ENCODE measurements at regions not wholly inside any gene's neighbourhood (a gene's known extent, or its start where the extent isn't known, plus 50 kb on each side); places are given as distances from the start of the nearest gene placed in this dataset.

GRCh38 chr14:41073544-41073943 lies 533.1 kb upstream of the LRFN5 start:
- H3K9ac ChIP-seq (ENCODE audit: low read depth in 1 of 2, low read length in 2 of 2) = no peak overlapping the region
- no peaks in the 10 kb centered on the region for H3K9me3 ChIP-seq (ENCODE audit: control insufficient read depth in 4 of 4, low read length in 3 of 4)
- WGBS = 71% methylated on average over 3 of the region's 3 CpGs
- DNase-seq (ENCODE audit: low spot score) = no peak
- TF ChIP-seq JUND (IDR thresholded peaks at IDR 0.05) = no peak
- TF ChIP-seq SP1 (IDR thresholded peaks at IDR 0.05) = no peak
- TF ChIP-seq NR2F2 (IDR thresholded peaks at IDR 0.05) = no peak
- H3K27ac ChIP-seq (ENCODE audit: low read depth in 1 of 2, low read length in 2 of 2) = no peak overlapping the region
- no peaks in the 10 kb centered on the region for H3K4me1 ChIP-seq (ENCODE audit: control insufficient read depth in 4 of 4, insufficient read depth in 4 of 4, low read length in 3 of 4)
- no peak overlapping the region for H3K4me3 ChIP-seq (ENCODE audit: low read depth in 1 of 3, low read length in 3 of 3)
- no peaks in the 10 kb centered on the region for H3K36me3 ChIP-seq (ENCODE audit: control insufficient read depth in 4 of 4, insufficient read depth in 3 of 4, low read depth in 1 of 4, low read length in 3 of 4)
- no peaks in the 10 kb centered on the region for H3K27me3 ChIP-seq (ENCODE audit: control insufficient read depth in 4 of 4, insufficient read depth in 4 of 4, low read length in 3 of 4)

GRCh38 chr14:41072776-41073175 lies 533.9 kb upstream of the LRFN5 start:
- H3K27me3 ChIP-seq (ENCODE audit: control insufficient read depth in 4 of 4, insufficient read depth in 4 of 4, low read length in 3 of 4) = no peaks in the 10 kb centered on the region
- H3K4me3 ChIP-seq (ENCODE audit: low read depth in 1 of 3, low read length in 3 of 3) = no peak overlapping the region
- DNase-seq (ENCODE audit: low spot score) = no peak
- H3K9ac ChIP-seq (ENCODE audit: low read depth in 1 of 2, low read length in 2 of 2) = no peak overlapping the region
- H3K27ac ChIP-seq (ENCODE audit: low read depth in 1 of 2, low read length in 2 of 2) = no peak overlapping the region
- no peak for TF ChIP-seq ATF3 (IDR thresholded peaks at IDR 0.05)
- no peak for TF ChIP-seq NR2F2 (IDR thresholded peaks at IDR 0.05)
- no peak for TF ChIP-seq EGR1 (IDR thresholded peaks at IDR 0.05; ENCODE audit: low read depth in 2 of 2)
- no peaks in the 10 kb centered on the region for H3K9me3 ChIP-seq (ENCODE audit: control insufficient read depth in 4 of 4, low read length in 3 of 4)
- no peaks in the 10 kb centered on the region for H3K36me3 ChIP-seq (ENCODE audit: control insufficient read depth in 4 of 4, insufficient read depth in 3 of 4, low read depth in 1 of 4, low read length in 3 of 4)
- H3K4me1 ChIP-seq (ENCODE audit: control insufficient read depth in 4 of 4, insufficient read depth in 4 of 4, low read length in 3 of 4) = no peaks in the 10 kb centered on the region

- Histone ChIP-seq H3K9ac (ENCODE audit: low read depth in 1 of 2, low read length in 2 of 2) (no peak overlapping the region), H3K27ac (ENCODE audit: low read depth in 1 of 2, low read length in 2 of 2) (no peak overlapping the region), H3K36me3 (ENCODE audit: control insufficient read depth in 4 of 4, insufficient read depth in 3 of 4, low read depth in 1 of 4, low read length in 3 of 4) (no peaks in the 10 kb centered on the region), H3K27me3 (ENCODE audit: control insufficient read depth in 4 of 4, insufficient read depth in 4 of 4, low read length in 3 of 4) (no peaks in the 10 kb centered on the region), H3K9me3 (ENCODE audit: control insufficient read depth in 4 of 4, low read length in 3 of 4) (no peaks in the 10 kb centered on the region), H3K4me1 (ENCODE audit: control insufficient read depth in 4 of 4, insufficient read depth in 4 of 4, low read length in 3 of 4) (no peaks in the 10 kb centered on the region), H3K4me3 (ENCODE audit: low read depth in 1 of 3, low read length in 3 of 3) (no peak overlapping the region)
- WGBS = 87% methylated on average over 2 of the region's 2 CpGs
- no peak for DNase-seq (ENCODE audit: low spot score)
- TF ChIP-seq FOXA1 (IDR thresholded peaks at IDR 0.05) = no peak
- TF ChIP-seq HNF4A (conservative IDR thresholded peaks at IDR 0.05) = no peak
- no peak for TF ChIP-seq ATF3 (IDR thresholded peaks at IDR 0.05)
- no peak for TF ChIP-seq NR2F2 (IDR thresholded peaks at IDR 0.05)
- no peak for TF ChIP-seq HNF4G (IDR thresholded peaks at IDR 0.05)
- TF ChIP-seq SP1 (IDR thresholded peaks at IDR 0.05) = no peak
- no peak for TF ChIP-seq MAX (IDR thresholded peaks at IDR 0.05)
- no peak for TF ChIP-seq FOXA2 (IDR thresholded peaks at IDR 0.05)
- TF ChIP-seq EGR1 (IDR thresholded peaks at IDR 0.05; ENCODE audit: low read depth in 2 of 2) = no peak
These were observed 535.3 kb upstream of the LRFN5 start for GRCh38 chr14:41071351-41071750.

- no peak for DNase-seq (ENCODE audit: low spot score)
- Histone ChIP-seq H3K4me1 (ENCODE audit: control insufficient read depth in 4 of 4, insufficient read depth in 4 of 4, low read length in 3 of 4) (no peaks in the 10 kb centered on the region), H3K27me3 (ENCODE audit: control insufficient read depth in 4 of 4, insufficient read depth in 4 of 4, low read length in 3 of 4) (no peaks in the 10 kb centered on the region), H3K9me3 (ENCODE audit: control insufficient read depth in 4 of 4, low read length in 3 of 4) (no peaks in the 10 kb centered on the region), H3K9ac (ENCODE audit: low read depth in 1 of 2, low read length in 2 of 2) (no peak overlapping the region), H3K27ac (ENCODE audit: low read depth in 1 of 2, low read length in 2 of 2) (no peak overlapping the region), H3K4me3 (ENCODE audit: low read depth in 1 of 3, low read length in 3 of 3) (no peak overlapping the region), H3K36me3 (ENCODE audit: control insufficient read depth in 4 of 4, insufficient read depth in 3 of 4, low read depth in 1 of 4, low read length in 3 of 4) (no peaks in the 10 kb centered on the region)
- WGBS = 41% methylated on average over 1 of the region's 1 CpG
- no peak for TF ChIP-seq RAD21 (IDR thresholded peaks at IDR 0.05)
- no peak for TF ChIP-seq JUND (IDR thresholded peaks at IDR 0.05)
- no peak for TF ChIP-seq ATF3 (IDR thresholded peaks at IDR 0.05)
- TF ChIP-seq HNF4G (IDR thresholded peaks at IDR 0.05) = no peak
- no peak for TF ChIP-seq CTCF (IDR thresholded peaks at IDR 0.05; ENCODE audit: low read depth, low read length, missing input control)
- TF ChIP-seq SP1 (IDR thresholded peaks at IDR 0.05) = no peak
- TF ChIP-seq YY1 (IDR thresholded peaks at IDR 0.05) = no peak
- no peak for TF ChIP-seq TAF1 (conservative IDR thresholded peaks at IDR 0.05)
- TF ChIP-seq GABPA (IDR thresholded peaks at IDR 0.05 in 1 of 2, conservative IDR thresholded peaks at IDR 0.05 in 1 of 2) = no peak
- TF ChIP-seq ZBTB33 (IDR thresholded peaks at IDR 0.05) = no peak
- no peak for TF ChIP-seq MAX (IDR thresholded peaks at IDR 0.05)
- TF ChIP-seq FOXA2 (IDR thresholded peaks at IDR 0.05) = no peak
These were observed 543.9 kb upstream of the LRFN5 start for GRCh38 chr14:41062826-41063225.
